NCI-H1105 (cell line): ENCODE measurements at regions not wholly inside any gene's neighbourhood (a gene's known extent, or its start where the extent isn't known, plus 50 kb on each side); places are given as distances from the start of the nearest gene placed in this dataset.

Source experiments
- DNase-seq: peaks from one replicate; lab custom pipeline; 2025; lab: John Stamatoyannopoulos, UW

DNA sequence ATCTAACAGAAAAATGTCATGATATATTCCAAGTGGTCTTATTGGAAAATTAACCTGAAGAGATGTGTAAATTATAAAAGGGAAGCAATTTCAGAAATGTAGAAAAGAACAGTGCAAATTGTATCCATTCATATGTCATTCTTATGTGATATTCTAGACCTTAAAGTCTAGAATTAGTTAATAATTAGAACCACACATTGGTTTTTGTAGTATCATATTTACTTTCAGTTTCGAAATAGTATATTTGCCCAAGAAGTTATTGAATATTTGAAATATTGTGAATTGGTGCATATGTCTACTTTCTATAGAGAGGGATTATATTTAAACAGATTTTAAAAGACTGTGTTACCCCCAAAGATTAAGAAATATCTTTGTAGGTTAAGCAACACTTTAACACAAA lies 1348.6 kb upstream of the ACVR2A start:
- no peak for DNase-seq

DNA sequence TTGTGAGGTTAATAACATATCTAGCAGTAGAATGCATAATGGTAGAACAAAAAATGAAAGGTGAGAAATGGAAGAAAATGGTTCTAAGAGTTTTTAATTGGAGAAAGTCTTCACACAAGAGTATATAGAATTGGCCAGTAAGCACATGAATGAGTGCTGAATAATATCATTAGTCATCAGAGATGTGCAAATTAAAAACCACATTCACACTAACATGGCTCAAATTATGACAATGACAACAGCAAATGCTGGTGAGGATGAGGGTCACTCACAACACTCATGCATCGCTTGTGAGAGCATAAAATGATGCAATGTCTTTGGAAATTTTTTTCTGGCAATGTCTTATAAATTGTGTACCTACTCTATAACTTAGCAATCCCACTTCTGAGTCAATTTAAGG lies 1355.4 kb upstream of the ACVR2A start:
- DNase-seq: no peak

DNA sequence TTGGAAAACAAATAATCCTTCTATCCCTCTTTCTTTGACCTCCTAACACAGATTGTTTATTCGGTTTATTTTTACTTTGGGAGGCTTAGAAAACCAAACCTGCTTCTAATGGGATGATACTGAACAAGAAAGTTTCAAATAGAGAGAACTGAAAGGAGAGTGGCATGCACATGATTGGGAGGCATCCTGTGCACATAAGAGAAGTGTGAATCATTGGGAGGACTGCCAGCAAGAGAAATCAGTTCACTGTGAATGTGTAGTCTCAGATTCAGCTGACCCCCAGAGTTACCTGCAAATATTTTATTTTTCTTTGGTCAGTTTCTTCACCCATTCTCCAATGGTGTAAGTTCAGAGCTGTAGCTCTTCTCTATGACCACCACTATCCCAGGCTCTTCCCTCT lies 1363.2 kb upstream of the ACVR2A start:
- DNase-seq: no peak

- no peak for DNase-seq
Observed at GRCh38 chr2:146477383-146477782, 1367.4 kb upstream of the ACVR2A start.

GRCh38 chr2:146468578-146468977 lies 1376.3 kb upstream of the ACVR2A start:
- no peak for DNase-seq

- no peak for DNase-seq
Observed at GRCh38 chr2:146467425-146467824, 1377.4 kb upstream of the ACVR2A start.

- no peak for DNase-seq
Observed at GRCh38 chr2:146465460-146465859, 1379.4 kb upstream of the ACVR2A start.

GRCh38 chr2:146461068-146461467 lies 1383.8 kb upstream of the ACVR2A start:
- no peak for DNase-seq

DNA sequence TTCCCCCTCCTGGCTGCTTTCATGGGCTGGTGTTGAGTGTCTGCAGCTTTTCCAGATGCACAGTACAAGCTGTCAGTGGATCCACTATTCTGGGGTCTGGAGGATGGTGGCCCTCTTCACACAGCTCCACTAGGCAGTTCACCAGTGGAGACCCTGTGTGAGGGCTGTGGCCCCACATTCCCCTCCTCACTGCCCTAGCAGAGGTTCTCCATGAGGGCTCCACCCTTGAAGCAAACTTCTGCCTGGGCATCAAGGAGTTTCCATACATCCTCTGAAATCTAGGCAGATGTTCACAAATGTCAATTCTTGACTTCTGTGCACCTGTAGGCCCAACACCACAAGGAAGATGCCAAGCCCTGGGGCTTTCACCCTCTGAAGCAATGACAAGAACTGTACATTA lies 1386.2 kb upstream of the ACVR2A start:
- no peak for DNase-seq

- no peak for DNase-seq
Observed at GRCh38 chr2:146457221-146457620, 1387.6 kb upstream of the ACVR2A start.

- no peak for DNase-seq
Observed at GRCh38 chr2:146455325-146455724, 1389.5 kb upstream of the ACVR2A start.

DNA sequence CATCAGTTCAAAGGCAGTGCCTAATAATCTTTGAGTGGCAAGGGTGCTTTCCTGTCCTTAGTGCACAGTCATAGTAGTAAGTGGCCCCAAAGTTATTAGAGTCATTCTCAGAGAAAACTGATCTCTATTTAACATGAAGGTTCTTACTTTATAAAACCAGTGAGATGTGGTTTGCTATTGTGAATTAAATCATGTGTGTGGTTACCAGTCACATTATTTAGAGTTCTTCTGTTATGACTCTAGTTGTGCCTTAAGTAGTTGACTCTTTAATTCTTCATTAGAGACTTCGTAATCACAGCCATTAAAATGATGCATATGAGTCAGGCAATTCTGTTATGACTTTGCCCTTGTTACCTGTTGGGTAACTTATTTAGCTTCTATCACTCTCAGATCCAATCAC lies 1392.9 kb upstream of the ACVR2A start:
- DNase-seq: no peak

GRCh38 chr2:146450131-146450530 lies 1394.7 kb upstream of the ACVR2A start:
- DNase-seq: no peak

DNA sequence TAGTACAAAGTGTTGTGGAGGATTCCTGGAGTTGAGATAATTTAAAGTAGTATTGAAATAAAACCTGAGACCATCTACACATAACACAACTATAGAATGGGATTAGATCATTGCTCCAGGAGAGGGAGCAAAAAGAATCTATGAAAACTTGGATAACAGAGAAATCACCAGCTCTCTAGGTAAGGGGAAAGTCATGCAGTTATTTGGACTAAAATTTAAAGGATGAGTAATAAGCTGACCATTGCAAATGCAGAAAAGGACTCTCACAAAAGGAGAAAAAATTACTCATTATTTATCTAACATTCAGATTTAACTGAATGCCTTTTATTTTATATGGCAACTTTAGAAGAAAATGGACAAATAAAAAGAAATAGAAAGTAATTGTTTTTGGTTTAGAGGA lies 1399.8 kb upstream of the ACVR2A start:
- DNase-seq: no peak

DNA sequence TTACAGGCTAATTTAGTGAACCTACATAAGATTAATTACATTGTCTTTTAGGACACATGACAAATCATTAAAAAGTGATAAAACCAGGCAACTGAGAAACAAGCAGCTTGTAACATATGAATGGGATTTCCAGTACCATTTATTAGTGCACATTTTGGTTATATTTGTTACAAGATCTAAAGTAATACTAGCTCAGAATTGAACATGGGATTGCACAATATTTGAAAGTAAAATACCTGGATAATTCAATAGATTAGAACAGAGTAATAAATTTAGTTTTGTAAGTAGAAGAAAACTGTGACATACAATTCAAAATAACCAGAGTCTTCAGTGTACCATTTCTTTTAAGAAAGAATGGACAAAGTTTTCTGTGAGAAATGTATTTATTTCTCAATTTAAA lies 1400.7 kb upstream of the ACVR2A start:
- no peak for DNase-seq

DNA sequence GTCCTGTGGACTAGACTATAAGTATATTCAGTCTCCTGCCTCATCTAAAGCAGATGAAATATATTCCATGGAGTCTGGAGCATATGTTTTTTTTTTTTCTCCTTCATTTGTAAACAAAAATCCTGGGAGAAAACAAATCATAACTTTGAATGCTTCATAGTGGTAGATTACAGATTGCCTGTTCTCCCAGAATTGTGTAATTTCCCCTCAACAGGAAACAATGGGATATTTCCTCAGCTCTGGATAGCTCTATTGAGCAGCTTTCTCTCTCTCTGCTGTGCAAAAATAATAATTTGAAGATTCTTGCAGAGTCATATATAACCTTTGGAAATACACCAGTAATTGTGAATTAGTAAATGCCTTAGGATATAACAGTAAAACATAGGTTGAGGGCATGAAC lies 1406.6 kb upstream of the ACVR2A start:
- no peak for DNase-seq

DNA sequence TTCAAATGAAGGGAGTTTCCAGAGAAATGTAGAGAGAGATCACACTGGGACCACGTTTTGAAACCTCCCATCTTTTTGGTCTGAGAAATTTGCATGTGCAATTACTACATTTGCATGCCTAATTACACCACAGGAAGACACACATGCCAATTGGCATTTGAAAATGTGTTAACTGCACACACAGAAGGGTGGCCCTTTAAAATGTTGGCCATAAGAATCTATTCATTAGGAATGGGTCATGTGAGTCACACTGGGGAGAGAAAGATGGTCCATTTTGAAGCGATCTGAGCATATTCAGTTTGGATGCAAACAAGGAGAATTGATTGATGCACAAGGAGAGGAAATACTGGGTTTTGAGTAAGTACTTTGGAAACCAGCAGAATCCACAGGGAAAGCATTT lies 1407.1 kb upstream of the ACVR2A start:
- no peak for DNase-seq

GRCh38 chr2:146433116-146433875 lies 1411.5 kb upstream of the ACVR2A start:
- DNase-seq: no peak

DNA sequence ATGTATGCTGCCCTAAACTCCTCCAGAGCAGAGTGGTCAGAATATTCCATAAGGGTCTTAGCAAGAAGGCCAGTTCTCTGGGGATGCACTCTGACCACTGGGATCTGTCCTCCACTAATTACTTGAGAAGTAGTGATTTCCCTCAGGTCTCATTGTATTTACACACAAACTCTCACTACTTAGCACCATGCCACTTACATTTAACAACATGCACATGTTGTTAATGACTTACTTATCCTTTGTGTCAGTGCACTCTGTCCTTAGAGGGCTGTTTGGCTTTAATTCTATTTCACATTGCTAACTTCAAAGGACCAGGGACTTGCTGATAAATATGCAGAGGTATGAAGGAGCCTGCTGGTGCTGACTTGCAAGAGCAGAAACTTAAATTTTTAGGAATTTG lies 1415.5 kb upstream of the ACVR2A start:
- no peak for DNase-seq

DNA sequence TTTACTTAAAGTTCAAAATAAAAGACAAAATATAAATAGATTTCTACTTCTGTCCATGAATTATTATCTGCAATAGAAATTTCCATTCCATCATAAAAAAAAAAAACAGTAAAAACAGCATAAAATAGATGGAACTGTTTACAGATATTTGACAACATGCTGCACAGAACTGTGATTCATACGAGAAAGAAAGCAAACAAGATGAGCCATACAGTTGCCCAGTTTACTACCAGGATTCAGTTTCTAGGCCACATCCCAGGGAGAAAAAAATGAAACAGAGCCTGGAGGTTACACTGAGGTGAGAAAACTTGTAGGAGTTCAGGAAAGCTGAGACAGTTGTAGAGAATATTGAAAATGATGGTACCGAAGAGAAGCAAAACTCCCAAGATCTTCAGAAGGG lies 1426.9 kb upstream of the ACVR2A start:
- no peak for DNase-seq

DNA sequence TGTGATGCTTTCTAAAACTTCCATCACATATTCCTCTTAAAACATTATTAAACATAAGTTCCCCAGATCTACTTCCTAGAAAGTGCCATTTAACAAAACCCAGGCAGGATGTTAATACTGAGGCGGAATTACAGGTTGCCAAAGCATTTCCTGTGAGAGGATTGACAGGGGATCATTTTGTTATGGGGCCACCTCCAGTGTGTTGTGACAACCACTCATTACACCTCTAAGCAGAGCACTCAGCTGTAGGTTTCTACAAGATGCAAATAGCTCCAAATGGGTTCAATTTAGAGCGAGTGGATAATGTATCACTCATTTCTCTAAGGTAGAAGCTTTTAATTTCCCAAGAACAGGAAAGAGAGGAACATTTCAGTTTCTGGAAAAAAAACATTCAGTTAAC lies 1429.5 kb upstream of the ACVR2A start:
- peak; percentile 59 for DNase-seq

GRCh38 chr2:146414456-146414855 lies 1430.4 kb upstream of the ACVR2A start:
- no peak for DNase-seq

- DNase-seq: no peak
Observed at GRCh38 chr2:146413086-146413610, 1431.7 kb upstream of the ACVR2A start.

DNA sequence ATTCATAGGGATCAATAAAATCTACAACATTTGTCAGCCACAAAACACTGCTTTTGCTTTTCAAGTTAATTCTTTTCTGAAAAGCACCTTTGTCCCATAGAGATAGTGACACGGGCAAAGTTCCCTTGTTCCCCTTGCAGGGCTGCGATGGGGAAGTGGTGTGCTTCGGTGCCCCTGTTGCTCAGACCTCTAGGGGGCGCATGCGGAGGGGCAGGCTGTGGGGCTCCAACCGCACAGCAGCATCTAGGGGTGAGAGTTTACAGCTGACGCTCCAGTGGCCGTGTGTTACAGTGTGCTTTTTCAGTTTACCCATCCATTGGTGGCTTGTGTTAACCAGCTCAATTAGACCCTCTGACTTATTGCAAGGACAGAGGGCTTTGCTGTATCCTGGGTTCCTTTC lies 1432.2 kb upstream of the ACVR2A start:
- no peak for DNase-seq
